ENCODE measurements at regions not wholly inside any gene's neighbourhood (a gene's known extent, or its start where the extent isn't known, plus 50 kb on each side); places are given as distances from the start of the nearest gene placed in this dataset.

GRCh38 chr1:219330001-219330400 is 156.3 kb downstream of the LYPLAL1 start:
- Mint-ChIP-seq H3K36me3 (ENCODE audit: low read depth) (no peaks in the 10 kb centered on the region), H3K27me3 (no peaks in the 10 kb centered on the region), H3K4me3 (no peak overlapping the region), H3K9me3 (peaks cover 5% of the 10 kb centered on the region), H3K27ac (no peak overlapping the region), H3K4me1 (ENCODE audit: low read depth) (no peaks in the 10 kb centered on the region)
- Histone ChIP-seq H3K9me3 (ENCODE audit: control insufficient read depth in 1 of 2, insufficient read depth in 1 of 2, low read length in 2 of 2) (peaks cover 0 to 6% of the 10 kb centered on the region in 2 experiments), H3K36me3 (ENCODE audit: insufficient read depth, low read length) (no peaks in the 10 kb centered on the region), H3K27ac (ENCODE audit: low read depth in 1 of 2, low read length in 2 of 2) (no peak overlapping the region), H3K4me3 (ENCODE audit: low read length) (no peak overlapping the region), H3K4me1 (ENCODE audit: insufficient read depth, low read length) (no peaks in the 10 kb centered on the region), H3K27me3 (ENCODE audit: control insufficient read depth in 1 of 2, insufficient read depth in 2 of 2, low read length in 2 of 2) (no peaks in the 10 kb centered on the region)
- DNase-seq (no peak), ATAC-seq (ENCODE audit: poor library complexity) (no peak)
- ChIA-PET CTCF (no interaction called here), POLR2A (no interaction called here)
- intact Hi-C loops (cut with DNase I, micrococcal nuclease), result no loop called here
- TF ChIP-seq CTCF (IDR thresholded peaks at IDR 0.05), result no peak

DNA sequence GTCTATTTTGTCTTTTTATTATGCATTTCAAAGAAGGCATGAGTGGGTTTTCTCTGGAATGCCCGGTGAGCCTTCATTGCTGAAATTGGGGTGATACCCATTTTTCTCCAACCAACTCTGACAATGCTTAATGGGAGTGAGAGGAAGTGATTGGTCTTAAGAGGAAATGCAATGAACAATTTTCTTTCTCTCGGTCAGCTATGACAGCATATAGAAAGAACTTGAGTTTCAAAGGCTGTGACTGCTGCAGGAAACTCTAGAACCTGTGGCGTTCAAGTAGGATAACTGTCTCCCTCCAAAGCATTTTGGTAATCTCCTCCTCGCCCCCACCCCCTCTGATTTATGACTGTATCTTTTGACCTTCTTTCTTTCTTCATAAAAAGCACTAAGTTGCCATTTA is 155.9 kb downstream of the LYPLAL1 start:
- DNase-seq (no peak), ATAC-seq (ENCODE audit: poor library complexity) (no peak)
- Mint-ChIP-seq H3K27me3 (no peaks in the 10 kb centered on the region), H3K36me3 (ENCODE audit: low read depth) (no peaks in the 10 kb centered on the region), H3K27ac (no peak overlapping the region), H3K4me3 (no peak overlapping the region), H3K9me3 (peaks cover 5% of the 10 kb centered on the region), H3K4me1 (ENCODE audit: low read depth) (no peaks in the 10 kb centered on the region)
- Histone ChIP-seq H3K4me1 (ENCODE audit: insufficient read depth, low read length) (no peaks in the 10 kb centered on the region), H3K36me3 (ENCODE audit: insufficient read depth, low read length) (no peaks in the 10 kb centered on the region), H3K27me3 (ENCODE audit: control insufficient read depth in 1 of 2, insufficient read depth in 2 of 2, low read length in 2 of 2) (no peaks in the 10 kb centered on the region), H3K4me3 (ENCODE audit: low read length) (no peak overlapping the region), H3K9me3 (ENCODE audit: control insufficient read depth in 1 of 2, insufficient read depth in 1 of 2, low read length in 2 of 2) (peaks cover 0 to 6% of the 10 kb centered on the region in 2 experiments), H3K27ac (ENCODE audit: low read depth in 1 of 2, low read length in 2 of 2) (no peak overlapping the region)
- ChIA-PET POLR2A (no interaction called here), CTCF (no interaction called here)
- intact Hi-C loops (cut with DNase I, micrococcal nuclease), result no loop called here
- TF ChIP-seq CTCF (IDR thresholded peaks at IDR 0.05), result no peak

- no peaks in the 10 kb centered on the region for H3K27me3 Mint-ChIP-seq
- Histone ChIP-seq H3K36me3 (ENCODE audit: insufficient read depth, low read length) (no peaks in the 10 kb centered on the region), H3K27me3 (ENCODE audit: control insufficient read depth in 1 of 2, insufficient read depth in 2 of 2, low read length in 2 of 2) (no peaks in the 10 kb centered on the region), H3K27ac (ENCODE audit: low read depth in 1 of 2, low read length in 2 of 2) (no peak overlapping the region), H3K4me3 (ENCODE audit: low read length) (no peak overlapping the region), H3K9me3 (ENCODE audit: control insufficient read depth in 1 of 2, insufficient read depth in 1 of 2, low read length in 2 of 2) (peaks cover 0 to 6% of the 10 kb centered on the region in 2 experiments), H3K4me1 (ENCODE audit: insufficient read depth, low read length) (no peaks in the 10 kb centered on the region)
- no peaks in the 10 kb centered on the region for H3K36me3 Mint-ChIP-seq (ENCODE audit: low read depth)
- DNase-seq (no peak), ATAC-seq (ENCODE audit: poor library complexity) (no peak)
- H3K4me3 Mint-ChIP-seq, result no peak overlapping the region
- intact Hi-C loops (cut with DNase I, micrococcal nuclease), result no loop called here
- POLR2A ChIA-PET, result no interaction called here
- H3K4me1 Mint-ChIP-seq (ENCODE audit: low read depth), result no peaks in the 10 kb centered on the region
- CTCF ChIA-PET, result no interaction called here
- peaks cover 3% of the 10 kb centered on the region for H3K9me3 Mint-ChIP-seq
- no peak for TF ChIP-seq CTCF (IDR thresholded peaks at IDR 0.05)
- H3K27ac Mint-ChIP-seq, result no peak overlapping the region
These were observed 153.2 kb downstream of the LYPLAL1 start for GRCh38 chr1:219326843-219327242.
